SW480 (cell line): ENCODE measurements at regions not wholly inside any gene's neighbourhood (a gene's known extent, or its start where the extent isn't known, plus 50 kb on each side); places are given as distances from the start of the nearest gene placed in this dataset.

ENCODE experiments used
- DNase-seq: peaks from one replicate; pipeline ENCODE4 v3.0.0-alpha.2; 2016; ENCODE audit warnings: low spot score

DNA sequence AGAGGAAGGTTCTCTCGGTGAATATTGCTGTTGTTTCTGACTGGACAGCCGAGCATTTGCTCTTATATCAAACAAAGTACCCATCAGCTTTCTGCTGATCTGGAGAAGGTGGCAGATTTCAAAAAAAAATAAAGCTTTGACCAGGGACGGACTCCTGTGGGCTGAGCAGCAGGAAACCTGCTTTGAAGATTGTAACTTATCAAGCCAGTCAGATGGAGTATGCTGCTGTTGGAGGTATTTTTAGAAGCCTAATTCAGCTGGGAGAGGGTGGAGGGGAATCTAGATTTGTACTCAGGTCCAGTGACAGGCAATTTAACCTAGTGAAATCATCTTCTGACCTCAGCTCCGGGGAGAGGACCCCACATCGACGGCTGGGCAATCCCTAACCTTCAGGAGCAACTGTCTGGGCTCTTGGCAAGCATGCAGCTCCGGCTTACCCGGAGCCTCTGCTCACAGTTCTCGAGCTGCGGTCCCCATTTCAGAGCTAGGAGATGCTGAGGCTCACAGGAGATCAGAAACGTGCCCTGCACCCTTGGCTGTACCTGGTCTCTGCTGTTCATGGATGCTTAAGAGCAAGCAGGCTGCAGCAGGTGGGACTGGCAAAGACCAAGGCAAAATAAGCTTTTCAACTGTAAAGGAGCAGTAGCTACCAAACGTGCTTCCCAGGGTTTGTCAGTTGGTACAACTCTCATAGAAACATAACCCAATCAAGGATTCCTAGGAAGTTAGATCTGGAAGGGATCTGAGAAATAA lies 89.3 kb upstream of the ST8SIA2 start:
- DNase-seq: no peak

DNA sequence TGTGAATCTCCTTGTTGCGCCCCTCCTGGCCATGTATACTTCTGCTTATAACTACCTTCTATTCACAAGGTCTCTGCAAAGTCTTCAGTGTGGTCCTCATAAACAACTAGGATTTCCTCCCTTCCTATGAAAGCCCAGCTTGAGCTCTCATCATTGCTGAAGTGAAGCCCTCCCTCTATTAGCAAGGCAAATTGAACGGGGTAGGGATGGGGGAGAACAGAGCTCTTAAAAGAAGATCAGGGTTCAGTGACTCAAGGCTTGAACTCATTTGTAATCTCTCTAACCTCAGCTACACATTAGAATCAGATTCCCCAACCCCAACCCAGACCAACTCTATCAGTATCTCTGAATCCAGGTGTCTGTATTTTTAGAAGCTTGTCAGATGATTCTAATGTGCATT lies 88.3 kb upstream of the ST8SIA2 start:
- DNase-seq: no peak

DNA sequence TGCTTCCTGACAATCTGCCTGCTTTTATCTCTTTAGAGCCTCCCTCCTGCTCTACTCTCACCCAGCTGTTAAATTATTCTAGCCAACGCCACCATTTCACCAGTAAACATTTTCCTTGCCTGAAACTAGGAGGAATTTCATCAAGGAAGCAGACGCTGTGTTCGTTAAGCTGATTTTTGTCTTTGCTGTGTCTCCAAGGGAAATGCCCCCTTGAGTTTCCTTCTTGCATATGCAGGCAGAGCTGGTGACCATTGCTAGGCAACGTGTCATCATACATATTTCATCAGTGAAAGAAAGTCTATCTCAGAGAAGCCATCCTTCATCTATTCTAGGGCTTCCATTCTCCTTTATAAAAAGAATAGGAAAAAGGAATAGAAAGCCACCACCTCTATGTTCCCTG lies 87.0 kb upstream of the ST8SIA2 start:
- peak; percentile 17 for DNase-seq

DNA sequence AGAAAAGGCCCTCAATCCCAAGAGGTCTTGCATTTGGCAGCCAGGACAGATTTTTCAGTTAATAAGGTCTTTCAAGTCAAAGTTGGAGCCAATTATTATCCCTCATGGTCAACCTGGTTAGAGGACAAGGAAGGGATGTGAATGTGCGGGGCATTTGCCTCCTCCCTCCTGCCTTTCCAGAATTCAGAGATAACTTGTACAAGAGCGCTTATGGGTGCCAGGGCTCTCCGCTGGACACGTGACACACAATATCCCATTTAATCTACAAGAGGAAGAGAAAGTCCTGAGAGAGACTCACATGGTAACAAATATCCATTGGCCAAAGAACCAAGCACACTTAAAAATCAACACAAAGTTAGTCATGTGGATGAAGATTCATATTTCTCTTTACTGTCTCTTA lies 78.5 kb upstream of the ST8SIA2 start:
- no peak for DNase-seq

DNA sequence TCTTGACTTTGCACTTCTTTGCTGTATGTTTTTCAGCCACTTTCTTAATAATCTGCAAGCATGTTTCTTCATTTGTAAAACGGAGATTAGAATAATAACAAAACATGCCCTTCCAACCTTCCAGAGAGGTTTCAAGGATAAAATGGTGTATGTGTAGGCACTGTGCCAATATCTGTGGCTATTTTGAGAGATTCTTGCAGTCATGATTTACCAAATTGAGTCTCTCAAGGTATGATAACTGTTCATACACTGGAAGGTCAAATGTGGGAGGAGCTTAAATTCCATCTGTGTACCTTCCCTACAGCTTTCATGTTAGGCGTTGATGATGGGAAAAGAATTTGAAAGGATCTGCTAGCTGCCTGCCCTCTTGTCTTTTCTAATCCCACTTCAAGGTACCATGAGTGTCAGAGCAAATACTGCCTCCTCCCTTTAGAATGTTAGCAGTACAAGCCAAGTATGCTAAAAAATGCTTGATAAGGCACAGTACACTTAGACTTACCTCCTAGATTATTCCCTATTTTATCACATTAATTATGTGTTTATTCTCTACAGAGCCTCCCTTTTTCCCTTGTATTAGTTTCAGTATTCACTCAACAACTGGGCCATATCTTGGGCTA lies 78.0 kb upstream of the ST8SIA2 start:
- no peak for DNase-seq

DNA sequence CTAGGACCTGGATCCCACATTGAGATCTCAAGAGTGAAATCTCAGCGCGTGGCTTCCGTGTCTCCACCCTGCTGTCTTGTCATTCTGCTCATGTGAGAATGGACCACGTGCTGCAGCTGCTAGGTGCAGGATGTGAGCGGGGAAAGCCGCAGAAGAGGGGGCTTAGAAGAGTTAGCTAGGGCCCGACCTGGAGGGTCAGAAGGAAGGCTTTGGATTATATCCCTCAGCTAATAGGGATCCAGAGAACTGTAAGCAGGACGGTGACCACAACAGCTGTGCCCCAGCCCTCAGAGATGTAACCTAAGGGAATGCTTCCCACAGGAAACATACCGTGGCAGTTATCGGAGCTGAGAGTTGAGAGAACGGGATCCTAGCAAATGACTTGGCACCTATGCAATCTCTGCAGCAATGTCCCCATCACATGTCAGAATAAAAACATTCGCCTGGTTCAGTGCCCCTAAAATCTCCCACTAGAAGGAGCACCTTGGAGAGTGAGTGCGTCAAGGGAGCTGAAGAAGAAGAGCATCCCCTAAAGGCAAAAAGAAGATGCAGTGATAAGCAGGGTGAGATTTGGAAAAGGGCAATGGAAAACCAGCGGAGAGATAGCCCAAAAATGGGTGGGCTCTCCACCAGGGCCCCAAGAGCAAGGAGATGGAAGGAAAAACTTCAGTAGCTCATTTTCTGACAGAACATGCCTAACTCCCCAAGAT lies 76.9 kb upstream of the ST8SIA2 start:
- no peak for DNase-seq

DNA sequence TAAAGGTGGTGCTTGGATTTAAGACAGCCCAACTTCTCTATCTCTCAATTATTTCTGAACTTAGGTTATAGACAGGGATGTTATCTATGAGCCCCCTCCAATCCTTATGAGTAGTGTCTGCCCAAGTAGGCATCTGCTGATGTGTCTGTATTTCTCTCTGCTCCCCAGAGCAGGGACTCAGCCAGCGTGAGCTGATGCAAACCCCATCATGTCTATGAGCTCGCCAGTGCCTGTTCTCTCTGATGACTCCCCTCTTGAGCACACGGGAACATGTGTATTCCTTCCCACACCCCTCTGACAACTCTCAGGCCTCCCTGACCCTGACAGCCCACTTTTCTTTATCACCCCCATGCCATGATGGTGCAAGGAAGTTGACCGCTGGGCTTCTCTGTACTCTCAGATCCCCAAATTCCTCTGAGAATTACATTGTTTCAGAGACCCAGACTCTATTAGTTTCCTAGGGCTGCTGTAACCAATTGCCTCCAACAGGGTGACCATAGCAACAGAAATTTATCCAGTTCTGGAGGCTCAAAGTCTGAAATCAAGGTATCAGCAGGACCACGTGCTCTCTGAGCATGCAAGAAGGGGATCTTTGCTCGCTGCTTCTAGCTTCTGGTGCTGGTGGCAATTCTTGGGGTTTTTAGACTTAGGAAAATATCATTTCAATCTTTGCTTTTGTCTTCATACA lies 73.5 kb upstream of the ST8SIA2 start:
- DNase-seq: no peak

DNA sequence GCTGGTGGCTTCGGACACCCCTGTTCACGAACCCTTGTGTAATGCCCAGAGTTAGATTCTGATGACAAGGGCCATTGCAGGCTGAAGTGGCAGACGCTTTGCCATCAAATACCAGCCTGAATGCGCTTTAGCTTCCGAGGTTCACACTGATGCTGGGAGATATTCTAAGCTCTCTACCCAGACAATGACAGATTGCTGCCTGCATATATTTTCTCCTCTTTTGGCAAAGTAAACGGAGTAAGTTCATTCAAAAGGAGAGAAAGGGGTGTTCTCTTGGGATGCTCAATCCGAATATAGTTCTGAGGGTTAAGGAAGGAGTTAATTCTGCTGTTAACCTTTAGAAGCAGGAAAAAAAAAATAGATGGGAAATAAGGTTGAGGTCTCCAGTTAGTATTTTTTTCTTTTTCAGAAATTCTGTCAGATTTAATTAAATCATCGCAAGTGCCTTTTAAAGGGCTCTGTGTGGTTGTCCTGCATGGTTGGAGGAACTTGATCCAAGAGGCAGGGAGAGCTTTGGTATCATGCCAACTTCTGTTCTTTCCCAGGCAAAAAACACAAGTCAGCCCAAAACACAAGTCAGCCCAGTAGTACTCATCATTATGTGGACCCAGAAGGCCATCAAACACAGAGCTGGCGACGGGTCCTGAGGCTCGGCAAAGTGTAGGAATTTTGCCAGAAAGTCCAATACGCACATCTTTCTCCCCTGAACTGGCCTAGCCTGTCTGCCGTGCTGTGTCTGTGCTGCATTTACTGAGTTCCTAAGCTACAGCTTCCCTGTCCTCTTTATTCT lies 70.9 kb upstream of the ST8SIA2 start:
- DNase-seq: no peak

DNA sequence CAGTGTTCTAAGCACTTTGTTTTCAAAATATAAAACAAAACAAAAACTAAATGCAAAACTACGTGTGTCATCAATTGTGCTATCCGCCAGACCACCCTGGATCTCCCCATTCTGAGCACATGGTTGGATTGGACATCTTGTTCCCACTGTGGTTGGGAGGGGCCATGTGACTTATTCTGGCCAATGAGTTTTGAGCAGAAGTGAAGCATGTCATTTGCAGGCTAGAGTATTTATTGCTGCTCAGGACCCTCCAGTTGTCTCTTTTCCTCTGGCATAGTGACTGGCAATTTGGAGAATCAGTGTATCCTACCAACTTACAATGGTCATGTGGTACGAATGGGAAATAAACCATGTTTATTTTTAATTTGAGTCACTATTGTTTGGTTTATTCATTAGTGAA lies 70.2 kb upstream of the ST8SIA2 start:
- DNase-seq: no peak

DNA sequence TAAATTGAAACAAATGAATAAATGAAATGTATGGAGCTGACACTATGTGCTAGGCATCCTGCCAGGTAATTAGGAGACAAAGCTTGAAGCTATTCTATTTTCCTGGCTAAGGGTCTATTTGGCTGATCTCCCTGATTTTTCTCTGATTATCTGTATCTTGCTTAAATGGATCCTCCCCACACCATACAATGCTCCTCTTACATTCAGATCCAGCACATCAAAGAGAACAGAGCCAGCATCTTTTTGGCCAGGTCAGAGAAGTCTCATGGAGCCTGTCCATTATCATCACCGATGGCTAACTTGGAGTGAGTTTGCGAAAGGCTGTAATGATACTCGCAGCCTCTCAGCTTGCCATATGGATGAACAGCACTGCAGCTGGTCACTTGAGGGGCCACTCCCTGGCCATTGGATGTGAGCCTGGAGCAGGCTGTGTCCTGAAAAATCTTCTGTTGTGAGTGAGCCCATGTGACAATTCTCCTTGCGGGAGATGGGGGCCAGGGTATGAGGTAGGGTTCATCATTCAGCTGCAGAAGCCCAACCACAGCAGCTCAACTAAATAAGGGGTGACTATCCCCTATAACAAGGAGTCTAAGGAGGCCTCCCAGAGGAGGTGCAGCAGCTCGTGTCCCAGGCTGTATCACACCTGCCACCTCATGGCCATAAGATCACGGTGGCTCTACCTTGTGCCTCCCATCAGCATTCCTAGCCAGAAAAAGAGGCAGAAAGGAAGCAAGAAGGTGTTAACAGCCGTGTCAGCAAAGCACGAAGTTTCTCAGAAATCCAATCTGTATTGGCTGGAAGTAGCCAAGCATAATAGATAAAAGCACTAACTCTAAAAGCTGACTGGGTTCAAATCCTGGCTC lies 69.3 kb upstream of the ST8SIA2 start:
- DNase-seq: no peak

DNA sequence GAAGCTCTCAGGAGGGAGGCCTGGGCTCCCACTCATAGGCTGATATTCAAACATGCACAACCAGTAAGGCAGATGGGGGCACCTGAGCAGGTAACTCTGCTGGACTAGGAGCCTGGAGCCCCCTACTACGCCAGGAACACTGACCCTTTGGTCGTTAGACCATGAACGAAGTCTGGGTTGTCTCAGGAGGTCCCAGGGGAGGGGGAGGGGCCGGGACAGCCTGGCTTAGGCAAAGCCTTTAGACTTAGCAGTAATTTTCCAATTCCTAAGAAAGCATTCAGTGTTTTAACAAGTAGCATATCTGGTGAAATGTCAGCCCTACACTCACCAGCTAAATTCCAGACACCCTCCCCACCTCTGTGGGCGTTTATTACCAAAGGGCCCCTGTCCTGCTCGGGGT lies 67.4 kb upstream of the ST8SIA2 start:
- DNase-seq: no peak

DNA sequence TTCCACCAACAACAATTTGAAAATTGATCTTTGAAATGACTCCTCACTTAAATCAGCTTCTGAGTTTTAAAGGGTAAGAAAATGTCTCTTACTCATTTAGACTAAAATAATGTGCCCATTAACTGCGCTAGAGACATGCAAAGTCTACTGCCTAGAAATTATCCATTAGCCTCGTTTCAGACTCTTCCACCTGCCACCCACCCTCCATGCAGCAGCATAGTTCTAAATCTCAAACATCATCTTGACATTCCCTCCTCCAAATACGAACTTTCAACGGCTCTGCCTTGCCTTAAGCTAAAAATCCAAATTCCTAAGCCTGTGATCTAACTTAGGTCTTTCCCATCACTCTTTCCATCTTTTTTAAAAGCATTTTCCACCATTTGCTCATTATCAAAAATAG lies 66.6 kb upstream of the ST8SIA2 start:
- DNase-seq: no peak

DNA sequence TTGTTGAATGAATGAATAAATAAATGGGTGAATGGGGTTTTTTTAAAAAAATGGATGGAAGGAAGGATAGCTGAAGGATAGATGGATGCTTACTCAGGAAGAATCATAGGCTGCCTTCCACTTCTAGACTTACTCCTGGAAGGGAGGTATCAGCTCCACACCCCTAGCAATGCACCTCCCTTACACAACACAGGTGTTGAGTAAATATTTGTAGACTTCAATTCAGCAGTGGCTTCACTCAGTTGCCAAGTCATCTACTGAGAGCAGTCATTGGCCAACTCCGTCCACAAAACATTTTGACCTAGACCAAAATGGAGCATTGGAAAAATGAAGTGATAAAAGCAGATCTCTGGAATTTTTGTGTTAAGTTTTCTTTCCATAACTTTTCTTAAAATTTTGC lies 65.5 kb upstream of the ST8SIA2 start:
- no peak for DNase-seq

DNA sequence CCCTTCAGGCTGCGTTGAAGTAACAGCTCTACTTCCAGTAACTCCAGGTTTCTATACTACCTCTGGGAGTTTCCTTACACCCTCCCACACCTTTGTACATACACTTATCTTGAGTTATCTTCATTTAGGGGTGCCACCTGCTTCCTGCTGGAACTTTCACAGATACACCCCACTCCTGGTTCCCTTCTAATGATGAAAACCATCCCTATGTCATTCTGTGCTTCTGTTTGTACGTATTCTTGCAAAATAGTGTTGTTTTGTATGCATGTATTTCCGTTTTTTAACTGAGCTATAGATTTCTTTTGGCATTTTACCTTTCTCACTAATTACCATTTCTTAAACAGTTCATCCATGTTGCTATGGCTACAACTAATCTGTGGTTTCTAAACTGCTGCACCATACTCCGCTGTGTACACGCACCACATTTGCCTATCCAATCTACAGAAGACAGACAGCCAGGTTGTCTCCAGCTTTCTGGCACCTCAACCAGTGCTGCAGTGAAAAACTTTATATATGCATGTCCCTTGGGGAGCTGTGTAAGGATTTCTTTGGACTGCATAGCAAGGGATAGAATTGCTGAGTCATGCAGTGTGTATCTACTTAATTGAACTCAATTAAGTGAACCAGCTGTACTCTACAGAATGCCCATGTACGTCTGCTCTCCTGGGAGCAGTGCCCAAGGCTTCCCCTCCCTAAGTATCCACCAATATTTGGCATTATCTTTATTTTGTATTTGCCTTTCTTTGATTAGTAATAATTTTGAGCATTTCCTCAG lies 61.4 kb upstream of the ST8SIA2 start:
- no peak for DNase-seq

DNA sequence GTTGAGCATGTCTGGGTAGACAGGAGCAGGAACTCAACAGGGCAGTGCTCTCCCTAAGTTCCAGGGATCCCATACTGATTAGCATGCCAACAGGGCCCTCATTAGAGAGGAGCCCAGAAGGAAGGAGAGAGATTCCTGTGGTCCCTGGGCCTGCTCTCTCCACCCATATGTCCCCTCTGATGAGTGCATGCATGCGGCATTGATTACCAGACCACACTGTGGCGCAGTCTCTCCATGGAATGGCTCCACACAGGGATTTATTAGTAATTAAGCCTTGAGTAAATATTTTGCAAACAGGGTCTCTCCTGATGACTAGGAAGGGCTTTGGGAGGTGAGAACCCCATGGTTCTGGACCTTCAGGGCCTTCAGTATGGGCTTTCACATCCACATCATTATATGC lies 60.0 kb upstream of the ST8SIA2 start:
- DNase-seq: no peak

DNA sequence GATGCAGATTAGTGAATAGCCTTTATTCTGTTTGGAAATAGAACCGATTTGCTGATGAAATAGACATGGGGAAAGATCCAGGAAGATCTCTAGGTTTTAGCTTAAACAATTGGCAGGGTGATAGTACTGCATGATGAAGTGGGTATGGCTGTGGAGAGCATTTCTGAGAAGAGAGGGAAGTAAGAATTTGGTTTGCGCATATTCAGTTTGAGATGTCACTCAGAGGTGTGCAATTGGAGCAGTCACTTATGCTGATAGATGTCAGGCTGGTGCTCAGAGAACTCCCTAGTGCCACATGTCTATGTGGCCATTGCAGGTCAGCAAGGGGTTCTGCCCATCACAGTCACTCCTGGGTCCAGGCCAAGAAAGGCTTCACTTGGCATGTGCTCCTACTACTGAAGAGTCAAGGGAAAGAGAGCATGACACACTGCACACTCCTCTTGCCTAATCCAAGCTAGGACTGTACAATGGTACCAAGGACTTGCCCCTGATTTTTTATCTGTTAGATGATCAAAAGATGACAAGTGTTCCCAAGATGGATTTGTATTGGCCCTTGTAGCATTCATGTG lies 57.2 kb upstream of the ST8SIA2 start:
- DNase-seq: no peak

DNA sequence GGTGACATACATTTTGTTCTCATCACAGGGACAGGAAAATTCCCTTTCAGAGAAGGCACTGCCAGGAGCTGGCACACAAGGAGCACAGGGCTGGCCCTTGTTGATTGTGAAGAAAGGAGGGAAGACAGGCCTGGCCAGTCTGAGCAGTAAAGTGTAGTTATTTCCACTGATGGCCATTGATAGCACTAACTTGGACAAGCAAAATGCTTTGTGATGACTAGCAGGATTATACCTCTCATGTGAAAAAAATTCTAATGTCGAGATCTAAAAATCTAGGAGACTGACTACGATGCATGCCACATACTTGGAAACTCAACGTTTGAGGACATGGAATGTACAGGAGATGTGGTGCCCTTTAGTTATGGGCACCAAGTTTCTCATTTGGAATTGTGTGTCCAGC lies 54.3 kb upstream of the ST8SIA2 start:
- no peak for DNase-seq
